ENCODE measurements at regions not wholly inside any gene's neighbourhood (a gene's known extent, or its start where the extent isn't known, plus 50 kb on each side); places are given as distances from the start of the nearest gene placed in this dataset.

- Histone ChIP-seq H3K27ac (replicated peaks) (no peak overlapping the region), H3K27me3 (ENCODE audit: insufficient read depth, poor library complexity, severe bottlenecking) (no peaks in the 10 kb centered on the region), H3K4me3 (replicated peaks; ENCODE audit: insufficient read depth, low read length) (no peak overlapping the region)
- TF ChIP-seq POLR2AphosphoS5 (IDR thresholded peaks at IDR 0.05; ENCODE audit: low read depth): no peak
- no peak for TF ChIP-seq CTCF (IDR thresholded peaks at IDR 0.05; ENCODE audit: insufficient read depth, low read length)
- TF ChIP-seq REST (IDR thresholded peaks at IDR 0.05; ENCODE audit: insufficient replicate concordance, low read depth): no peak
- no peak for TF ChIP-seq GABPA (IDR thresholded peaks at IDR 0.05; ENCODE audit: low read depth)
- no peak for TF ChIP-seq SPI1 (IDR thresholded peaks at IDR 0.05; ENCODE audit: borderline replicate concordance, low read depth)
- DNase-seq (ENCODE audit: low read depth in 1 of 2, low spot score in 1 of 2): no peak
These were observed 64.2 kb downstream of the GJA1 start for GRCh38 chr6:121499666-121500065.

GRCh38 chr6:121503589-121503991, 68.1 kb downstream of the GJA1 start:
- no peak for TF ChIP-seq CTCF (IDR thresholded peaks at IDR 0.05; ENCODE audit: insufficient read depth, low read length)
- no peak for TF ChIP-seq SPI1 (IDR thresholded peaks at IDR 0.05; ENCODE audit: borderline replicate concordance, low read depth)
- no peak for TF ChIP-seq REST (IDR thresholded peaks at IDR 0.05; ENCODE audit: insufficient replicate concordance, low read depth)
- TF ChIP-seq GABPA (IDR thresholded peaks at IDR 0.05; ENCODE audit: low read depth): no peak
- no peak for TF ChIP-seq POLR2AphosphoS5 (IDR thresholded peaks at IDR 0.05; ENCODE audit: low read depth)
- Histone ChIP-seq H3K27ac (replicated peaks) (no peak overlapping the region), H3K4me3 (replicated peaks; ENCODE audit: insufficient read depth, low read length) (no peak overlapping the region), H3K27me3 (ENCODE audit: insufficient read depth, poor library complexity, severe bottlenecking) (no peaks in the 10 kb centered on the region)
- no peak for DNase-seq (ENCODE audit: low read depth in 1 of 2, low spot score in 1 of 2)

GRCh38 chr6:121504227-121504626, 68.8 kb downstream of the GJA1 start:
- no peaks in the 10 kb centered on the region for H3K27me3 ChIP-seq (ENCODE audit: insufficient read depth, poor library complexity, severe bottlenecking)
- H3K27ac ChIP-seq (replicated peaks): no peak overlapping the region
- DNase-seq (ENCODE audit: low read depth in 1 of 2, low spot score in 1 of 2): no peak
- TF ChIP-seq CTCF (IDR thresholded peaks at IDR 0.05; ENCODE audit: insufficient read depth, low read length) (no peak), REST (IDR thresholded peaks at IDR 0.05; ENCODE audit: insufficient replicate concordance, low read depth) (no peak), SPI1 (IDR thresholded peaks at IDR 0.05; ENCODE audit: borderline replicate concordance, low read depth) (peak; percentile 22; the same call in 1 of the 2 replicates), GABPA (IDR thresholded peaks at IDR 0.05; ENCODE audit: low read depth) (no peak), POLR2AphosphoS5 (IDR thresholded peaks at IDR 0.05; ENCODE audit: low read depth) (no peak)
- H3K4me3 ChIP-seq (replicated peaks; ENCODE audit: insufficient read depth, low read length): no peak overlapping the region
